GM12878 (cell line): ENCODE measurements at regions not wholly inside any gene's neighbourhood (a gene's known extent, or its start where the extent isn't known, plus 50 kb on each side); places are given as distances from the start of the nearest gene placed in this dataset.

Source experiments
- ATAC-seq: fragments of 200-7000 bp; cut with Tn5 transposase; 3 replicates; pipeline ENCODE4 v1.9.1; 2020; ENCODE audit warnings: mild to moderate bottlenecking, moderate library complexity
- BruUV-seq: library from RNA; stranded (reverse); fragments of 400-500 nt; replicated peaks from 2 replicates; lab custom pipeline; 2021; lab: Mats Ljungman, UMichigan
- CTCF ChIA-PET: fragments of 300-600 bp; sonication (Branson Sonifier 250); formaldehyde crosslinking; extraction: SDS; loops from one replicate; lab custom pipeline; 2021; ENCODE audit warnings: inconsistent platforms; lab: Yijun Ruan, JAX
- POLR2A ChIA-PET: fragments of 350-600 bp; formaldehyde crosslinking; extraction: SDS; loops from one replicate; lab custom pipeline; 2021; ENCODE audit warnings: inconsistent platforms; lab: Charles Lee
- RAD21 ChIA-PET: fragments of 300-600 bp; sonication (Branson Sonifier 250); formaldehyde crosslinking; loops from one replicate; lab custom pipeline; 2023; ENCODE audit warnings: antibody characterized with exemption; ENCODE audit not compliant: unreplicated experiment; lab: Charles Lee
- SMC1A ChIA-PET: fragments of 300-600 bp; sonication (Branson Sonifier 250); formaldehyde crosslinking; loops from one replicate; lab custom pipeline; 2023; ENCODE audit not compliant: unreplicated experiment, uncharacterized antibody; lab: Charles Lee
- DNase-seq: peaks from one replicate; pipeline ENCODE4 v3.0.0-alpha.2; 2011; ENCODE audit warnings: low read depth, low spot score
- FAIRE-seq: peaks from 3 replicates; lab custom pipeline; 2011; peaks lifted over from hg19 to GRCh38; lab: Jason Lieb, UNC
- H2AFZ ChIP-seq: 2 replicates; pipeline ENCODE4 v1.6.0; 2011; ENCODE audit warnings: low read depth, low read length, control low read depth; ENCODE audit not compliant: control insufficient read depth
- H3K27ac ChIP-seq: 2 replicates; pipeline ENCODE4 v1.5.1; 2011; ENCODE audit warnings: control low read depth; ENCODE audit not compliant: control insufficient read depth, insufficient read depth
- H3K27me3 ChIP-seq, 2 experiments: replicated peaks in 1 of 2; 2 replicates each; pipeline versions ENCODE4 v1.6.0 to v1.6.1; 2011; ENCODE audit warnings: low read length in 1 of 2; ENCODE audit not compliant: control insufficient read depth in 2 of 2, insufficient read depth in 2 of 2
- H3K36me3 ChIP-seq, 2 experiments: 2 replicates each; pipeline ENCODE4 v1.5.1; 2011; ENCODE audit warnings: low read length in 1 of 2; ENCODE audit not compliant: control insufficient read depth in 2 of 2, insufficient read depth in 2 of 2
- H3K4me1 ChIP-seq: 2 replicates; pipeline ENCODE4 v1.6.1; 2011; ENCODE audit warnings: mild to moderate bottlenecking, low read length, moderate library complexity, mixed read lengths; ENCODE audit not compliant: control insufficient read depth, insufficient read depth
- H3K4me2 ChIP-seq: 2 replicates; pipeline ENCODE4 v1.6.0; 2011; ENCODE audit warnings: control low read depth; ENCODE audit not compliant: control insufficient read depth, insufficient read depth
- H3K4me3 ChIP-seq: fragments of 200-600 bp; sonication (generic); 2 replicates; pipeline ENCODE4 v1.5.1; 2016
- H3K79me2 ChIP-seq: 2 replicates; pipeline ENCODE4 v1.6.0; 2011; ENCODE audit warnings: low read length; ENCODE audit not compliant: control insufficient read depth, insufficient read depth
- H3K9ac ChIP-seq: 2 replicates; pipeline ENCODE4 v1.8.0; 2011; ENCODE audit warnings: low read length, control low read depth, mixed read lengths; ENCODE audit not compliant: control insufficient read depth, insufficient read depth
- H3K9me3 ChIP-seq: replicated peaks from 3 replicates; pipeline ENCODE4 v1.5.1; 2011; ENCODE audit warnings: mild to moderate bottlenecking, low read length; ENCODE audit not compliant: control insufficient read depth, insufficient read depth
- H4K20me1 ChIP-seq: 2 replicates; pipeline ENCODE4 v1.6.0; 2011; ENCODE audit not compliant: control insufficient read depth, insufficient read depth
- ATF7 ChIP-seq: fragments of 450-650 bp; IDR thresholded peaks from 2 replicates; pipeline ENCODE4 v1.6.1; 2016; ENCODE audit warnings: low read depth, mild to moderate bottlenecking
- BHLHE40 ChIP-seq, 2 experiments: fragments of 450-650 bp in 1 of 2; IDR thresholded peaks; 2 replicates each; pipeline ENCODE4 v1.6.1; 2011 to 2017; ENCODE audit warnings: low read depth in 2 of 2, borderline replicate concordance in 1 of 2, improper control_type of control experiment in 1 of 2, low read length in 1 of 2, mild to moderate bottlenecking in 1 of 2
- IRF5 ChIP-seq: fragments of 450-650 bp; IDR thresholded peaks from 2 replicates; pipeline ENCODE4 v1.6.1; 2017; ENCODE audit warnings: borderline replicate concordance
- JUNB ChIP-seq: IDR thresholded peaks from 2 replicates; pipeline ENCODE4 v1.6.1; 2016; ENCODE audit warnings: antibody characterized with exemption, mild to moderate bottlenecking
- KLF5 ChIP-seq: fragments of 450-650 bp; IDR thresholded peaks from 2 replicates; pipeline ENCODE4 v1.6.1; 2014; ENCODE audit warnings: mild to moderate bottlenecking; ENCODE audit not compliant: partially characterized antibody
- RELA ChIP-seq: fragments of 450-650 bp; IDR thresholded peaks from 2 replicates; pipeline ENCODE4 v1.8.0; 2014; ENCODE audit warnings: borderline replicate concordance; ENCODE audit not compliant: partially characterized antibody
- SP1 ChIP-seq: IDR thresholded peaks from one replicate; pipeline ENCODE4 v1.6.1; 2011; ENCODE audit warnings: low read depth, low read length
- WRNIP1 ChIP-seq: IDR thresholded peaks from 2 replicates; pipeline ENCODE4 v1.6.1; 2011; ENCODE audit warnings: low read depth, low read length, improper control_type of control experiment, borderline replicate concordance
- ZNF384 ChIP-seq: IDR thresholded peaks from 2 replicates; pipeline ENCODE4 v1.6.1; 2012; ENCODE audit warnings: low read depth, mild to moderate bottlenecking, low read length, improper control_type of control experiment, borderline replicate concordance
- WGBS: methylation state at CpG from one replicate; pipeline ENCODE4 v1.1.6; 2016; ENCODE audit warnings: low lambda C conversion rate; ENCODE audit not compliant: insufficient replicate concordance, insufficient coverage; ENCODE audit errors: missing lambda C conversion rate; 5-methylcytosine and 5-hydroxymethylcytosine counted together
- in situ Hi-C: fragments of 300-500 bp; cut with MboI; formaldehyde crosslinking; loops from 9 replicates; pipeline ENCODE4 v1.14.3; 2018; ENCODE audit warnings: mixed read lengths
- intact Hi-C: fragments of 100-400 bp; cut with micrococcal nuclease; formaldehyde crosslinking; loops from one replicate; pipeline ENCODE4 v1.14.2; 2022; ENCODE audit not compliant: unreplicated experiment
- TF ChIP-seq, protein P1 (sequence below): fragments of 150-350 bp; IDR thresholded peaks from 2 replicates; pipeline ENCODE4 v1.6.1; 2014; ENCODE audit warnings: mild to moderate bottlenecking, low read depth, low read length
- TF ChIP-seq, protein P2 (sequence below): fragments of 450-650 bp; formaldehyde crosslinking; IDR thresholded peaks from 2 replicates; pipeline ENCODE4 v1.4.0; 2022; ENCODE audit warnings: mild to moderate bottlenecking, moderate library complexity
- TF ChIP-seq, protein P3 (sequence below): IDR thresholded peaks from 2 replicates; pipeline ENCODE4 v1.6.1; 2012; ENCODE audit warnings: low read depth, low read length, improper control_type of control experiment
- TF ChIP-seq, protein P4 (sequence below): fragments of 450-650 bp; IDR thresholded peaks from 2 replicates; pipeline ENCODE4 v1.6.1; 2016; ENCODE audit warnings: mild to moderate bottlenecking

DNA sequence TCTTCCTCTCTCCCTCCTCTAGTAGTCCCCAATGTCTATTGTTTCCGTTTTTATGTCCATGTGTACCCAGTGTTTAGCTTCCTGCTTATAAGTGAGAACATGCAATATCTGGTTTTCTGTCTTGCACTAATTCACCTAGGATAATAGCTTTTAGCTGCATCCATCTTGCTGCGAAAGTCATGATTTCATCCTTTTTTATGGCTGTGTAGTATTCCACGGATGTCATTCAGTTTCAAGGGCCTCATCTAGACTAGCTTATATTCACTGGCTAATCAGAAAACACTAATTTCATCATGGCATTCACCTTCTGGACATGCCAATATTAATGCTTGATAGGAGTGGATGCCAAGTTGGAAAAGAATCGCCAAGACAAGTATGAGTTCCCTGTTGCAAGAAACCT, 619.6 kb upstream of the AUTS2 start:
- no peak overlapping the region for H2AFZ ChIP-seq

More for the DNA sequence above, 619.6 kb upstream of the AUTS2 start:
- no peak for DNase-seq
- Histone ChIP-seq H3K4me1 (no peaks in the 10 kb centered on the region), H4K20me1 (no peaks in the 10 kb centered on the region), H3K27me3 (no peaks in the 10 kb centered on the region), H3K9me3 (no peaks in the 10 kb centered on the region; the same call in 2 of the 3 replicates), H3K4me3 (no peak overlapping the region), H3K79me2 (no peaks in the 10 kb centered on the region), H3K4me2 (no peak overlapping the region), H3K27ac (no peak overlapping the region), H3K9ac (no peak overlapping the region), H3K36me3 (no peaks in the 10 kb centered on the region)
- intact Hi-C loops (no loop called here), in situ Hi-C loops (no loop called here)
- no TSS peak for BruUV-seq
- TF ChIP-seq WRNIP1 = no peak
- no peak for TF ChIP-seq RELA
- no peak for TF ChIP-seq JUNB
- no peak for TF ChIP-seq BHLHE40 (IDR thresholded peaks at IDR 0.05; ENCODE audit: borderline replicate concordance in 1 of 2, low read depth in 2 of 2, low read length in 1 of 2)
- TF ChIP-seq, protein P1, sequence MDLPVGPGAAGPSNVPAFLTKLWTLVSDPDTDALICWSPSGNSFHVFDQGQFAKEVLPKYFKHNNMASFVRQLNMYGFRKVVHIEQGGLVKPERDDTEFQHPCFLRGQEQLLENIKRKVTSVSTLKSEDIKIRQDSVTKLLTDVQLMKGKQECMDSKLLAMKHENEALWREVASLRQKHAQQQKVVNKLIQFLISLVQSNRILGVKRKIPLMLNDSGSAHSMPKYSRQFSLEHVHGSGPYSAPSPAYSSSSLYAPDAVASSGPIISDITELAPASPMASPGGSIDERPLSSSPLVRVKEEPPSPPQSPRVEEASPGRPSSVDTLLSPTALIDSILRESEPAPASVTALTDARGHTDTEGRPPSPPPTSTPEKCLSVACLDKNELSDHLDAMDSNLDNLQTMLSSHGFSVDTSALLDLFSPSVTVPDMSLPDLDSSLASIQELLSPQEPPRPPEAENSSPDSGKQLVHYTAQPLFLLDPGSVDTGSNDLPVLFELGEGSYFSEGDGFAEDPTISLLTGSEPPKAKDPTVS = no peak
- TF ChIP-seq, protein P2, sequence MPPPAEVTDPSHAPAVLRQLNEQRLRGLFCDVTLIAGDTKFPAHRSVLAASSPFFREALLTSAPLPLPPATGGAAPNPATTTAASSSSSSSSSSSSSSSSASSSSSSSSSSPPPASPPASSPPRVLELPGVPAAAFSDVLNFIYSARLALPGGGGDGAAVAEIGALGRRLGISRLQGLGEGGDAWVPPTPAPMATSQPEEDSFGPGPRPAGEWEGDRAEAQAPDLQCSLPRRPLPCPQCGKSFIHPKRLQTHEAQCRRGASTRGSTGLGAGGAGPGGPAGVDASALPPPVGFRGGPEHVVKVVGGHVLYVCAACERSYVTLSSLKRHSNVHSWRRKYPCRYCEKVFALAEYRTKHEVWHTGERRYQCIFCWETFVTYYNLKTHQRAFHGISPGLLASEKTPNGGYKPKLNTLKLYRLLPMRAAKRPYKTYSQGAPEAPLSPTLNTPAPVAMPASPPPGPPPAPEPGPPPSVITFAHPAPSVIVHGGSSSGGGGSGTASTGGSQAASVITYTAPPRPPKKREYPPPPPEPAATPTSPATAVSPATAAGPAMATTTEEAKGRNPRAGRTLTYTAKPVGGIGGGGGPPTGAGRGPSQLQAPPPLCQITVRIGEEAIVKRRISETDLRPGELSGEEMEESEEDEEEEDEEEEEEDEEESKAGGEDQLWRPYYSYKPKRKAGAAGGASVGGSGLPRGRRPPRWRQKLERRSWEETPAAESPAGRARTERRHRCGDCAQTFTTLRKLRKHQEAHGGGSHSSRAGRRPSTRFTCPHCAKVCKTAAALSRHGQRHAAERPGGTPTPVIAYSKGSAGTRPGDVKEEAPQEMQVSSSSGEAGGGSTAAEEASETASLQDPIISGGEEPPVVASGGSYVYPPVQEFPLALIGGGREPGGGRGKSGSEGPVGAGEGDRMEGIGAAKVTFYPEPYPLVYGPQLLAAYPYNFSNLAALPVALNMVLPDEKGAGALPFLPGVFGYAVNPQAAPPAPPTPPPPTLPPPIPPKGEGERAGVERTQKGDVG = no peak
- no peak for TF ChIP-seq ZNF384
- TF ChIP-seq IRF5 = no peak
- TF ChIP-seq, protein P3, sequence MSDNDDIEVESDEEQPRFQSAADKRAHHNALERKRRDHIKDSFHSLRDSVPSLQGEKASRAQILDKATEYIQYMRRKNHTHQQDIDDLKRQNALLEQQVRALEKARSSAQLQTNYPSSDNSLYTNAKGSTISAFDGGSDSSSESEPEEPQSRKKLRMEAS = no peak
- TF ChIP-seq, protein P4, sequence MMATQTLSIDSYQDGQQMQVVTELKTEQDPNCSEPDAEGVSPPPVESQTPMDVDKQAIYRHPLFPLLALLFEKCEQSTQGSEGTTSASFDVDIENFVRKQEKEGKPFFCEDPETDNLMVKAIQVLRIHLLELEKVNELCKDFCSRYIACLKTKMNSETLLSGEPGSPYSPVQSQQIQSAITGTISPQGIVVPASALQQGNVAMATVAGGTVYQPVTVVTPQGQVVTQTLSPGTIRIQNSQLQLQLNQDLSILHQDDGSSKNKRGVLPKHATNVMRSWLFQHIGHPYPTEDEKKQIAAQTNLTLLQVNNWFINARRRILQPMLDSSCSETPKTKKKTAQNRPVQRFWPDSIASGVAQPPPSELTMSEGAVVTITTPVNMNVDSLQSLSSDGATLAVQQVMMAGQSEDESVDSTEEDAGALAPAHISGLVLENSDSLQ = no peak
- no peak for TF ChIP-seq ATF7
- no peak for TF ChIP-seq SP1
- no peak for TF ChIP-seq KLF5
- ChIA-PET RAD21 (no interaction called here), SMC1A (no interaction called here), CTCF (no interaction called here), POLR2A (no interaction called here)
- WGBS = 21% methylated on average over 4 of the region's 4 CpGs
- no peak for FAIRE-seq
- ATAC-seq = no peak
